Uterus (tissue), 3 donors: ENCODE measurements at regions not wholly inside any gene's neighbourhood (a gene's known extent, or its start where the extent isn't known, plus 50 kb on each side); places are given as distances from the start of the nearest gene placed in this dataset.

Experiments used
- DNase-seq, 2 donors: peaks; one replicate each; pipeline ENCODE4 v3.0.0-alpha.2; 2019 to 2020
- H3K27ac ChIP-seq, 2 donors: fragments of 200-600 bp; sonication (generic); 1 replicate in 1 of 2; 2 replicates in 1 of 2; pipeline ENCODE4 v1.5.1; 2016 to 2018
- H3K27me3 ChIP-seq, 2 donors: fragments of 200-600 bp; sonication (generic); one replicate each; pipeline ENCODE4 v1.5.1; 2018 to 2019; ENCODE audit warnings: control low read depth in 1 of 2
- H3K36me3 ChIP-seq, 2 donors: fragments of 200-600 bp; sonication (generic); one replicate each; pipeline ENCODE4 v1.5.1; 2019; ENCODE audit warnings: control low read depth in 1 of 2
- H3K4me1 ChIP-seq, 2 donors: fragments of 200-600 bp; sonication (generic); one replicate each; pipeline ENCODE4 v1.5.1; 2018 to 2019; ENCODE audit warnings: control low read depth in 1 of 2
- H3K4me3 ChIP-seq, 2 donors: fragments of 200-600 bp; sonication (generic); 1 replicate in 1 of 2; 2 replicates in 1 of 2; pipeline ENCODE4 v1.5.1; 2018 to 2019; ENCODE audit warnings: mild to moderate bottlenecking in 1 of 2
- H3K9me3 ChIP-seq, 2 donors: fragments of 200-600 bp; sonication (generic); one replicate each; pipeline ENCODE4 v1.5.1; 2019; ENCODE audit warnings: control low read depth in 1 of 2
- POLR2A ChIP-seq, 2 donors: fragments of 450-650 bp; IDR thresholded peaks; one replicate each; pipeline ENCODE4 v1.6.1; 2016; ENCODE audit warnings: antibody characterized with exemption in 2 of 2, mild to moderate bottlenecking in 1 of 2, moderate library complexity in 1 of 2
- intact Hi-C: fragments of 100-400 bp; cut with DNase I; formaldehyde crosslinking; loops from one replicate; pipeline ENCODE4 v1.15.1; 2023; ENCODE audit warnings: low total_unique reads
- TF ChIP-seq, protein P1 (sequence below), 4 experiments: fragments of 200-600 bp in 2 of 4; fragments of 450-650 bp in 2 of 4; sonication (generic) in 2 of 4; IDR thresholded peaks; one replicate each; pipeline ENCODE4 v1.5.1; 2016 to 2019; ENCODE audit warnings: antibody characterized with exemption in 4 of 4, mild to moderate bottlenecking in 2 of 4, moderate library complexity in 1 of 4
- donor health status: DM: yes; HTN: yes; CAD: no.

GRCh38 chr22:47768027-47768426, 1005.6 kb downstream of the TBC1D22A start:
- no peak overlapping the region for H3K27ac ChIP-seq
- intact Hi-C loops = no loop called here
- H3K4me3 ChIP-seq = no peak overlapping the region
- no peaks in the 10 kb centered on the region for H3K27me3 ChIP-seq
- no peaks in the 10 kb centered on the region for H3K4me1 ChIP-seq
- no peak for TF ChIP-seq POLR2A (IDR thresholded peaks at IDR 0.05)
- TF ChIP-seq, protein P1, sequence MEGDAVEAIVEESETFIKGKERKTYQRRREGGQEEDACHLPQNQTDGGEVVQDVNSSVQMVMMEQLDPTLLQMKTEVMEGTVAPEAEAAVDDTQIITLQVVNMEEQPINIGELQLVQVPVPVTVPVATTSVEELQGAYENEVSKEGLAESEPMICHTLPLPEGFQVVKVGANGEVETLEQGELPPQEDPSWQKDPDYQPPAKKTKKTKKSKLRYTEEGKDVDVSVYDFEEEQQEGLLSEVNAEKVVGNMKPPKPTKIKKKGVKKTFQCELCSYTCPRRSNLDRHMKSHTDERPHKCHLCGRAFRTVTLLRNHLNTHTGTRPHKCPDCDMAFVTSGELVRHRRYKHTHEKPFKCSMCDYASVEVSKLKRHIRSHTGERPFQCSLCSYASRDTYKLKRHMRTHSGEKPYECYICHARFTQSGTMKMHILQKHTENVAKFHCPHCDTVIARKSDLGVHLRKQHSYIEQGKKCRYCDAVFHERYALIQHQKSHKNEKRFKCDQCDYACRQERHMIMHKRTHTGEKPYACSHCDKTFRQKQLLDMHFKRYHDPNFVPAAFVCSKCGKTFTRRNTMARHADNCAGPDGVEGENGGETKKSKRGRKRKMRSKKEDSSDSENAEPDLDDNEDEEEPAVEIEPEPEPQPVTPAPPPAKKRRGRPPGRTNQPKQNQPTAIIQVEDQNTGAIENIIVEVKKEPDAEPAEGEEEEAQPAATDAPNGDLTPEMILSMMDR (IDR thresholded peaks at IDR 0.05) = no peak
- no peak for DNase-seq
- no peaks in the 10 kb centered on the region for H3K36me3 ChIP-seq
- no peaks in the 10 kb centered on the region for H3K9me3 ChIP-seq

DNA sequence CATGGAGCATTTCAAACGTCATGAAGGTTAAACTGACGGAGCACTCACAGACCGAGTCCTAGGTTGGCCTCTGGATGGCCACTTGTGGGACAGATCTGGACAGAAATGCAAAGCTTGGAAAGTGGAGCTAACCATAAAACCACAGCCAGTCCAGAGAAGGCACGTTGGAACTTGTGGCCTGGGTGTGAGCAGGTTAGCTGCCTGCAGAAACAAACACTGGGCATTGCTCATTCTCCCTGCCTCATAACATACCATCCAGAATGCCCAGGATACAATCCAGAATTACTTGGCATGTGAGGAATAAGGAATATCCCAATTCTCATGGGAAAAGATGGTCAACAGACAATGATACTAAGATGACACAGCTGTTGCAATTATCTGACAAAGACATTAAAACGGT, 1005.0 kb downstream of the TBC1D22A start:
- intact Hi-C loops = no loop called here
- Histone ChIP-seq H3K9me3 (no peaks in the 10 kb centered on the region), H3K4me3 (no peak overlapping the region), H3K4me1 (no peaks in the 10 kb centered on the region), H3K27ac (no peak overlapping the region), H3K27me3 (no peaks in the 10 kb centered on the region), H3K36me3 (no peaks in the 10 kb centered on the region)
- TF ChIP-seq, protein P1 (IDR thresholded peaks at IDR 0.05) = no peak
- TF ChIP-seq POLR2A (IDR thresholded peaks at IDR 0.05) = no peak
- DNase-seq = no peak

DNA sequence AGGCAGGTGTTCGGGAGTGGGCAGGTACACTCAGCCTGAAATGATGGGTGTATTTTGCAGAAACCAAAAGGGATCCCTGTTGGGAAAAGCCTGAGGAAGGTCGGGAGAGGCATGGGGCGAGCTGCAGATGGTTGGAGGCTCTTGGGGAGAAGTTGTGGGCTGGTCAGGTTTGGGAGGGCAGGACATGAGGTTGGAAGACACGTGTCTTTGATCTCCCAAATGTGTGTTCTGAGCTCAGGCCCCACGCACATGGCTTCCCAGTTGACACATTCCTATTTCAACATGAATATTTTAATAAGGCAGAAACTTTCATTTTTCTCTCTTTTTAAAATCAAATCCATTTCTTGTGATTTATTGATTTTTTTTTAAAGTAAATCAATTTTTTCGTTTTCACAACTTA, 1003.3 kb downstream of the TBC1D22A start:
- H3K27ac ChIP-seq = no peak overlapping the region
- no peaks in the 10 kb centered on the region for H3K27me3 ChIP-seq
- no peaks in the 10 kb centered on the region for H3K36me3 ChIP-seq
- no peak overlapping the region for H3K4me3 ChIP-seq
- TF ChIP-seq POLR2A (IDR thresholded peaks at IDR 0.05) = no peak
- TF ChIP-seq, protein P1 (IDR thresholded peaks at IDR 0.05) = no peak
- DNase-seq = no peak
- no peaks in the 10 kb centered on the region for H3K9me3 ChIP-seq
- no peaks in the 10 kb centered on the region for H3K4me1 ChIP-seq
- intact Hi-C loops = no loop called here

- Histone ChIP-seq H3K9me3 (no peaks in the 10 kb centered on the region), H3K4me1 (no peaks in the 10 kb centered on the region), H3K27ac (no peak overlapping the region), H3K36me3 (no peaks in the 10 kb centered on the region), H3K4me3 (no peak overlapping the region), H3K27me3 (no peaks in the 10 kb centered on the region)
- DNase-seq = no peak
- intact Hi-C loops = no loop called here
- TF ChIP-seq POLR2A (IDR thresholded peaks at IDR 0.05) = no peak
- TF ChIP-seq, protein P1 (IDR thresholded peaks at IDR 0.05) = no peak
These were observed 999.7 kb downstream of the TBC1D22A start for GRCh38 chr22:47762141-47762540.

- no peak for TF ChIP-seq POLR2A (IDR thresholded peaks at IDR 0.05)
- TF ChIP-seq, protein P1 (IDR thresholded peaks at IDR 0.05) = no peak
- Histone ChIP-seq H3K4me1 (no peaks in the 10 kb centered on the region), H3K27me3 (no peaks in the 10 kb centered on the region), H3K4me3 (no peak overlapping the region), H3K27ac (no peak overlapping the region), H3K9me3 (no peaks in the 10 kb centered on the region), H3K36me3 (no peaks in the 10 kb centered on the region)
- no peak for DNase-seq
- intact Hi-C loops = no loop called here
These were observed 997.5 kb downstream of the TBC1D22A start for GRCh38 chr22:47759909-47760308.
